ENCODE measurements at regions not wholly inside any gene's neighbourhood (a gene's known extent, or its start where the extent isn't known, plus 50 kb on each side); places are given as distances from the start of the nearest gene placed in this dataset.
"Not testable (repeated sequence)": the region's sequence is repeated elsewhere in the genome, so short reads cannot be mapped to it uniquely, and the experiment has no call there.

DNA sequence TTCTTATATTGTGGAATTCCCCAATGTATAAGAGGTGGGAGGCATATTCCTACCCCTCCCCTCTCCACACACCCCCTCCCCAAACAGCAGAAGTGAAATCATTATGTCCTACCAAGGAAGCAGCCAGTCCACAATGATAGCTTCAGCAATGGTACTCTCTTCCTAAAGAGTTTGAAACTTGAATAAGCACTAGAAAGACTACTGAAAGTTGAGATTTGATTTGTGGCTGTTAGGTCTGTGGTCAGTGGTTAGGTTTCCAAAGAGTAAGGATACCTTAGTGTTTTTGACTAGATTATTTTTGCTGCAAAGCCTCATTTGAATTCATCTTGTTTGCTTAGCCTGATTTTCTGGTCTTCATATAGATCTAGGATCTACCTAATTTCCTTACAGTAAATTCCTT, 242.2 kb downstream of the DKK2 start:
- H3K4me1 ChIP-seq = peaks cover 8% of the 10 kb centered on the region
- H3K4me3 ChIP-seq (ENCODE audit: low read depth, low read length) = no peak overlapping the region
- H3K4me1 Mint-ChIP-seq (ENCODE audit: low read depth, unreplicated experiment) = peaks cover 7% of the 10 kb centered on the region
- DNase-seq = no peak
- BruUV-seq (replicated peaks) = no TSS peak
- CTCF ChIA-PET = no interaction called here
- no peak overlapping the region for H3K4me3 Mint-ChIP-seq (ENCODE audit: unreplicated experiment)
- no peaks in the 10 kb centered on the region for H3K27me3 ChIP-seq (replicated peaks; ENCODE audit: control insufficient read depth, insufficient read depth, low read length)
- no peaks in the 10 kb centered on the region for H3K36me3 ChIP-seq (ENCODE audit: control insufficient read depth, insufficient read depth, low read length)
- no peaks in the 10 kb centered on the region for H3K9me3 ChIP-seq
- TF ChIP-seq, protein P1, sequence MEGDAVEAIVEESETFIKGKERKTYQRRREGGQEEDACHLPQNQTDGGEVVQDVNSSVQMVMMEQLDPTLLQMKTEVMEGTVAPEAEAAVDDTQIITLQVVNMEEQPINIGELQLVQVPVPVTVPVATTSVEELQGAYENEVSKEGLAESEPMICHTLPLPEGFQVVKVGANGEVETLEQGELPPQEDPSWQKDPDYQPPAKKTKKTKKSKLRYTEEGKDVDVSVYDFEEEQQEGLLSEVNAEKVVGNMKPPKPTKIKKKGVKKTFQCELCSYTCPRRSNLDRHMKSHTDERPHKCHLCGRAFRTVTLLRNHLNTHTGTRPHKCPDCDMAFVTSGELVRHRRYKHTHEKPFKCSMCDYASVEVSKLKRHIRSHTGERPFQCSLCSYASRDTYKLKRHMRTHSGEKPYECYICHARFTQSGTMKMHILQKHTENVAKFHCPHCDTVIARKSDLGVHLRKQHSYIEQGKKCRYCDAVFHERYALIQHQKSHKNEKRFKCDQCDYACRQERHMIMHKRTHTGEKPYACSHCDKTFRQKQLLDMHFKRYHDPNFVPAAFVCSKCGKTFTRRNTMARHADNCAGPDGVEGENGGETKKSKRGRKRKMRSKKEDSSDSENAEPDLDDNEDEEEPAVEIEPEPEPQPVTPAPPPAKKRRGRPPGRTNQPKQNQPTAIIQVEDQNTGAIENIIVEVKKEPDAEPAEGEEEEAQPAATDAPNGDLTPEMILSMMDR (IDR thresholded peaks at IDR 0.05; ENCODE audit: insufficient read depth in 1 of 2, low read depth in 1 of 2, low read length in 1 of 2, severe bottlenecking in 1 of 2, unreplicated experiment in 1 of 2) = no peak
- H3K27me3 Mint-ChIP-seq (ENCODE audit: insufficient read depth, unreplicated experiment) = no peaks in the 10 kb centered on the region
- H3K27ac Mint-ChIP-seq (ENCODE audit: unreplicated experiment) = no peak overlapping the region
- no peaks in the 10 kb centered on the region for H3K9me3 Mint-ChIP-seq (ENCODE audit: unreplicated experiment)
- intact Hi-C loops (cut with micrococcal nuclease; ENCODE audit: unreplicated experiment) = no loop called here
- H3K36me3 Mint-ChIP-seq (ENCODE audit: insufficient read depth, unreplicated experiment) = no peaks in the 10 kb centered on the region
- POLR2A ChIA-PET = no interaction called here

DNA sequence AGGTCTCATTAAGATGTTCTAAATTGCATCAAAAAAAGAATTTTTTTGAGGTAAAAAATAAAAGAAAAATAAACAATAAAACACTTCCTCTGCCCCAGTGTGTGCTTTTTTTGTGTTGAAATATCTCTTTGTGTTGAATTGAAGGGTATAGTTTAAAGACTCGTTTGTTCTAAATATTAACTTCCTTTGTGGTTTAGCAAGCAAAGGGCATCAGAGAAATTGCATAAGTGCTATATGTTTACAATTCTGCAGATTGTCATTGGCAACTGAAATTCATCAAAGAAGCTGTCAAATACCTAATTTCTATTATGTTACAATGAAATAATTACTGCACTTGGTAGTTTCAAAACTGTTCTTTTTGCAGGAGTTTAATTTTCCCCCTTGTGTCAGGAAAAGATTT, 260.5 kb downstream of the DKK2 start:
- Mint-ChIP-seq H3K36me3 (ENCODE audit: insufficient read depth, unreplicated experiment) (no peaks in the 10 kb centered on the region), H3K4me3 (ENCODE audit: unreplicated experiment) (no peak overlapping the region), H3K9me3 (ENCODE audit: unreplicated experiment) (peaks cover 10% of the 10 kb centered on the region), H3K27ac (ENCODE audit: unreplicated experiment) (no peak overlapping the region), H3K4me1 (ENCODE audit: low read depth, unreplicated experiment) (no peaks in the 10 kb centered on the region), H3K27me3 (ENCODE audit: insufficient read depth, unreplicated experiment) (no peaks in the 10 kb centered on the region)
- H3K4me1 ChIP-seq = peaks cover 7% of the 10 kb centered on the region; the same call in 1 of the 2 replicates
- ChIA-PET CTCF (no interaction called here), POLR2A (no interaction called here)
- H3K36me3 ChIP-seq (ENCODE audit: control insufficient read depth, insufficient read depth, low read length) = no peaks in the 10 kb centered on the region
- TF ChIP-seq, protein P1 (IDR thresholded peaks at IDR 0.05; ENCODE audit: insufficient read depth in 1 of 2, low read depth in 1 of 2, low read length in 1 of 2, severe bottlenecking in 1 of 2, unreplicated experiment in 1 of 2) = no peak
- intact Hi-C loops (cut with micrococcal nuclease; ENCODE audit: unreplicated experiment) = loop anchor here (1.0 kb wide), 1 partner anchor 37 kb away; no protein-coding TSS in a partner anchor
- H3K4me3 ChIP-seq (ENCODE audit: low read depth, low read length) = no peak overlapping the region
- no peaks in the 10 kb centered on the region for H3K9me3 ChIP-seq
- no peak for DNase-seq
- no TSS peak for BruUV-seq (replicated peaks)
- H3K27me3 ChIP-seq (replicated peaks; ENCODE audit: control insufficient read depth, insufficient read depth, low read length) = no peaks in the 10 kb centered on the region

DNA sequence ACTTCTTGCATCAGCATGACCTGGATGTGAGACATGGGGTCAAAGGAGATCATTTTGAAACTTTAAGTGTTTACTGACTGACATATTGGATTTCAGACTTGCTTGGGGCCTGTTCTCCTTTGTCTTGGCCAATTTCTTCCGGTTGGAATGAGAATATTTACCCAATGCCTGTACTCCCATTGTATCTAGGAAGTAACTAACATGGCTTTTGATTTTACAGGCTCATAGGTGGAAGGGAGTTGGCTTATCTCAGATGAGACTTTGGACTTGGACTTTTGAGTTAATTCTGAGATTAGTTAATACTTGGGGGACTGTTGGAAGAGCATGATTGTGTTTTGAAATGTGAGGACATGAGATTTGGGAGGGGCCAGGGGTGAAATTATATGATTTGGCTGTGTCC, 262.1 kb downstream of the DKK2 start:
- H3K4me1 ChIP-seq; H3K9me3 ChIP-seq; H3K27me3 Mint-ChIP-seq (ENCODE audit: insufficient read depth, unreplicated experiment); H3K27ac Mint-ChIP-seq (ENCODE audit: unreplicated experiment); BruUV-seq (replicated peaks); CTCF ChIA-PET; POLR2A ChIA-PET; H3K4me3 ChIP-seq (ENCODE audit: low read depth, low read length); intact Hi-C loops (cut with micrococcal nuclease; ENCODE audit: unreplicated experiment); H3K36me3 ChIP-seq (ENCODE audit: control insufficient read depth, insufficient read depth, low read length); H3K27me3 ChIP-seq (replicated peaks; ENCODE audit: control insufficient read depth, insufficient read depth, low read length); H3K36me3 Mint-ChIP-seq (ENCODE audit: insufficient read depth, unreplicated experiment); H3K4me3 Mint-ChIP-seq (ENCODE audit: unreplicated experiment); H3K4me1 Mint-ChIP-seq (ENCODE audit: low read depth, unreplicated experiment): not testable (repeated sequence)
- peak in 1 of 2 experiments; percentile 5 for DNase-seq
- peaks cover 18% of the 10 kb centered on the region for H3K9me3 Mint-ChIP-seq (ENCODE audit: unreplicated experiment)

All from Caco-2 (cell line).